ENCODE measurements at regions not wholly inside any gene's neighbourhood (a gene's known extent, or its start where the extent isn't known, plus 50 kb on each side); places are given as distances from the start of the nearest gene placed in this dataset.

DNA sequence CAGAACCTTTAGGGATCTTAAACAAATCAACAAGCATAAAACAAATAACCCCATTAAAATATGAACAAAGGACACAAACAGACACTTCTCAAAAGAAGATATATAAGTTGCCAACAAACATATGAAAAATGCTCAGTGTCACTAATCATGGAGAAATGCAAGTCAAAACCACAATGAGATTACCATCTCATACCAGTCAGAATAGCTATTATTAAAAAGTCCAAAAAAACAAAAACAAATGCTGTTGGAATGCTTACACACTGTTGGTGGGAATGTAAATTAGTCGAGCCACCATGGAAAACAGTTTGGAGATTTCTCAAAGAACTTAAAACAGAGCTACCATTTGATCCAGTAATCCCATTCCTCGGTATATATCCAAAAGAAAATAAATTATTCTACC is 423.6 kb downstream of the OTOL1 start (continued):
- TF ChIP-seq, protein P1, sequence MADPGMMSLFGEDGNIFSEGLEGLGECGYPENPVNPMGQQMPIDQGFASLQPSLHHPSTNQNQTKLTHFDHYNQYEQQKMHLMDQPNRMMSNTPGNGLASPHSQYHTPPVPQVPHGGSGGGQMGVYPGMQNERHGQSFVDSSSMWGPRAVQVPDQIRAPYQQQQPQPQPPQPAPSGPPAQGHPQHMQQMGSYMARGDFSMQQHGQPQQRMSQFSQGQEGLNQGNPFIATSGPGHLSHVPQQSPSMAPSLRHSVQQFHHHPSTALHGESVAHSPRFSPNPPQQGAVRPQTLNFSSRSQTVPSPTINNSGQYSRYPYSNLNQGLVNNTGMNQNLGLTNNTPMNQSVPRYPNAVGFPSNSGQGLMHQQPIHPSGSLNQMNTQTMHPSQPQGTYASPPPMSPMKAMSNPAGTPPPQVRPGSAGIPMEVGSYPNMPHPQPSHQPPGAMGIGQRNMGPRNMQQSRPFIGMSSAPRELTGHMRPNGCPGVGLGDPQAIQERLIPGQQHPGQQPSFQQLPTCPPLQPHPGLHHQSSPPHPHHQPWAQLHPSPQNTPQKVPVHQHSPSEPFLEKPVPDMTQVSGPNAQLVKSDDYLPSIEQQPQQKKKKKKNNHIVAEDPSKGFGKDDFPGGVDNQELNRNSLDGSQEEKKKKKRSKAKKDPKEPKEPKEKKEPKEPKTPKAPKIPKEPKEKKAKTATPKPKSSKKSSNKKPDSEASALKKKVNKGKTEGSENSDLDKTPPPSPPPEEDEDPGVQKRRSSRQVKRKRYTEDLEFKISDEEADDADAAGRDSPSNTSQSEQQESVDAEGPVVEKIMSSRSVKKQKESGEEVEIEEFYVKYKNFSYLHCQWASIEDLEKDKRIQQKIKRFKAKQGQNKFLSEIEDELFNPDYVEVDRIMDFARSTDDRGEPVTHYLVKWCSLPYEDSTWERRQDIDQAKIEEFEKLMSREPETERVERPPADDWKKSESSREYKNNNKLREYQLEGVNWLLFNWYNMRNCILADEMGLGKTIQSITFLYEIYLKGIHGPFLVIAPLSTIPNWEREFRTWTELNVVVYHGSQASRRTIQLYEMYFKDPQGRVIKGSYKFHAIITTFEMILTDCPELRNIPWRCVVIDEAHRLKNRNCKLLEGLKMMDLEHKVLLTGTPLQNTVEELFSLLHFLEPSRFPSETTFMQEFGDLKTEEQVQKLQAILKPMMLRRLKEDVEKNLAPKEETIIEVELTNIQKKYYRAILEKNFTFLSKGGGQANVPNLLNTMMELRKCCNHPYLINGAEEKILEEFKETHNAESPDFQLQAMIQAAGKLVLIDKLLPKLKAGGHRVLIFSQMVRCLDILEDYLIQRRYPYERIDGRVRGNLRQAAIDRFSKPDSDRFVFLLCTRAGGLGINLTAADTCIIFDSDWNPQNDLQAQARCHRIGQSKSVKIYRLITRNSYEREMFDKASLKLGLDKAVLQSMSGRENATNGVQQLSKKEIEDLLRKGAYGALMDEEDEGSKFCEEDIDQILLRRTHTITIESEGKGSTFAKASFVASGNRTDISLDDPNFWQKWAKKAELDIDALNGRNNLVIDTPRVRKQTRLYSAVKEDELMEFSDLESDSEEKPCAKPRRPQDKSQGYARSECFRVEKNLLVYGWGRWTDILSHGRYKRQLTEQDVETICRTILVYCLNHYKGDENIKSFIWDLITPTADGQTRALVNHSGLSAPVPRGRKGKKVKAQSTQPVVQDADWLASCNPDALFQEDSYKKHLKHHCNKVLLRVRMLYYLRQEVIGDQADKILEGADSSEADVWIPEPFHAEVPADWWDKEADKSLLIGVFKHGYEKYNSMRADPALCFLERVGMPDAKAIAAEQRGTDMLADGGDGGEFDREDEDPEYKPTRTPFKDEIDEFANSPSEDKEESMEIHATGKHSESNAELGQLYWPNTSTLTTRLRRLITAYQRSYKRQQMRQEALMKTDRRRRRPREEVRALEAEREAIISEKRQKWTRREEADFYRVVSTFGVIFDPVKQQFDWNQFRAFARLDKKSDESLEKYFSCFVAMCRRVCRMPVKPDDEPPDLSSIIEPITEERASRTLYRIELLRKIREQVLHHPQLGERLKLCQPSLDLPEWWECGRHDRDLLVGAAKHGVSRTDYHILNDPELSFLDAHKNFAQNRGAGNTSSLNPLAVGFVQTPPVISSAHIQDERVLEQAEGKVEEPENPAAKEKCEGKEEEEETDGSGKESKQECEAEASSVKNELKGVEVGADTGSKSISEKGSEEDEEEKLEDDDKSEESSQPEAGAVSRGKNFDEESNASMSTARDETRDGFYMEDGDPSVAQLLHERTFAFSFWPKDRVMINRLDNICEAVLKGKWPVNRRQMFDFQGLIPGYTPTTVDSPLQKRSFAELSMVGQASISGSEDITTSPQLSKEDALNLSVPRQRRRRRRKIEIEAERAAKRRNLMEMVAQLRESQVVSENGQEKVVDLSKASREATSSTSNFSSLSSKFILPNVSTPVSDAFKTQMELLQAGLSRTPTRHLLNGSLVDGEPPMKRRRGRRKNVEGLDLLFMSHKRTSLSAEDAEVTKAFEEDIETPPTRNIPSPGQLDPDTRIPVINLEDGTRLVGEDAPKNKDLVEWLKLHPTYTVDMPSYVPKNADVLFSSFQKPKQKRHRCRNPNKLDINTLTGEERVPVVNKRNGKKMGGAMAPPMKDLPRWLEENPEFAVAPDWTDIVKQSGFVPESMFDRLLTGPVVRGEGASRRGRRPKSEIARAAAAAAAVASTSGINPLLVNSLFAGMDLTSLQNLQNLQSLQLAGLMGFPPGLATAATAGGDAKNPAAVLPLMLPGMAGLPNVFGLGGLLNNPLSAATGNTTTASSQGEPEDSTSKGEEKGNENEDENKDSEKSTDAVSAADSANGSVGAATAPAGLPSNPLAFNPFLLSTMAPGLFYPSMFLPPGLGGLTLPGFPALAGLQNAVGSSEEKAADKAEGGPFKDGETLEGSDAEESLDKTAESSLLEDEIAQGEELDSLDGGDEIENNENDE (IDR thresholded peaks at IDR 0.05; ENCODE audit: low read depth, low read length) = no peak
- TF ChIP-seq, protein P2, sequence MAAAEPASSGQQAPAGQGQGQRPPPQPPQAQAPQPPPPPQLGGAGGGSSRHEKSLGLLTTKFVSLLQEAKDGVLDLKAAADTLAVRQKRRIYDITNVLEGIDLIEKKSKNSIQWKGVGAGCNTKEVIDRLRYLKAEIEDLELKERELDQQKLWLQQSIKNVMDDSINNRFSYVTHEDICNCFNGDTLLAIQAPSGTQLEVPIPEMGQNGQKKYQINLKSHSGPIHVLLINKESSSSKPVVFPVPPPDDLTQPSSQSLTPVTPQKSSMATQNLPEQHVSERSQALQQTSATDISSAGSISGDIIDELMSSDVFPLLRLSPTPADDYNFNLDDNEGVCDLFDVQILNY (CRISPR knock-in tag; IDR thresholded peaks at IDR 0.05) = no peak
- TF ChIP-seq CHD4 (IDR thresholded peaks at IDR 0.05; ENCODE audit: insufficient read depth, insufficient replicate concordance, low read depth, low read length, poor library complexity, severe bottlenecking) = no peak
- no peak for TF ChIP-seq ZNF766 (CRISPR knock-in tag; conservative IDR thresholded peaks at IDR 0.05)
- TF ChIP-seq ZNF140 (CRISPR knock-in tag; IDR thresholded peaks at IDR 0.05) = no peak
- no peak for TF ChIP-seq RNF2 (IDR thresholded peaks at IDR 0.05)
